ENCODE measurements at regions not wholly inside any gene's neighbourhood (a gene's known extent, or its start where the extent isn't known, plus 50 kb on each side); places are given as distances from the start of the nearest gene placed in this dataset.

GRCh38 chr20:24779131-24779530, 169.9 kb upstream of the CST7 start:
- DNase-seq, result no peak

- no peak for DNase-seq
Observed at GRCh38 chr20:24779946-24780345, 169.1 kb upstream of the CST7 start.

- no peak for DNase-seq
Observed at GRCh38 chr20:24780674-24781417, 168.2 kb upstream of the CST7 start.

GRCh38 chr20:24781418-24781980, 167.6 kb upstream of the CST7 start:
- no peak for DNase-seq

GRCh38 chr20:24782301-24782700, 166.8 kb upstream of the CST7 start:
- no peak for DNase-seq

- no peak for DNase-seq
Observed at GRCh38 chr20:24782801-24783630, 166.1 kb upstream of the CST7 start.

- DNase-seq, result no peak
Observed at GRCh38 chr20:24783631-24784492, 165.2 kb upstream of the CST7 start.

GRCh38 chr20:24784607-24785006, 164.5 kb upstream of the CST7 start:
- DNase-seq, result no peak

GRCh38 chr20:24785141-24786110, 163.6 kb upstream of the CST7 start:
- DNase-seq, result no peak

GRCh38 chr20:24786111-24786495, 163.0 kb upstream of the CST7 start:
- no peak for DNase-seq

GRCh38 chr20:24786646-24787045, 162.4 kb upstream of the CST7 start:
- DNase-seq, result no peak

- DNase-seq, result no peak
Observed at GRCh38 chr20:24787071-24787470, 162.0 kb upstream of the CST7 start.

- no peak for DNase-seq
Observed at GRCh38 chr20:24787621-24788020, 161.4 kb upstream of the CST7 start.

- DNase-seq, result no peak
Observed at GRCh38 chr20:24789877-24790276, 159.2 kb upstream of the CST7 start.

- no peak for DNase-seq
Observed at GRCh38 chr20:24790746-24791283, 158.3 kb upstream of the CST7 start.

GRCh38 chr20:24791953-24792352, 157.1 kb upstream of the CST7 start:
- DNase-seq, result no peak

GRCh38 chr20:24792641-24793495, 156.2 kb upstream of the CST7 start:
- DNase-seq, result no peak

- no peak for DNase-seq
Observed at GRCh38 chr20:24795436-24795835, 153.6 kb upstream of the CST7 start.

- no peak for DNase-seq
Observed at GRCh38 chr20:24796236-24796635, 152.8 kb upstream of the CST7 start.

- no peak for DNase-seq
Observed at GRCh38 chr20:24797113-24797512, 152.0 kb upstream of the CST7 start.
